M059J (cell line): ENCODE measurements at regions not wholly inside any gene's neighbourhood (a gene's known extent, or its start where the extent isn't known, plus 50 kb on each side); places are given as distances from the start of the nearest gene placed in this dataset.

Experiments
- DNase-seq: peaks from one replicate; pipeline ENCODE4 v3.0.0-alpha.2; 2012; ENCODE audit warnings: low read depth

DNA sequence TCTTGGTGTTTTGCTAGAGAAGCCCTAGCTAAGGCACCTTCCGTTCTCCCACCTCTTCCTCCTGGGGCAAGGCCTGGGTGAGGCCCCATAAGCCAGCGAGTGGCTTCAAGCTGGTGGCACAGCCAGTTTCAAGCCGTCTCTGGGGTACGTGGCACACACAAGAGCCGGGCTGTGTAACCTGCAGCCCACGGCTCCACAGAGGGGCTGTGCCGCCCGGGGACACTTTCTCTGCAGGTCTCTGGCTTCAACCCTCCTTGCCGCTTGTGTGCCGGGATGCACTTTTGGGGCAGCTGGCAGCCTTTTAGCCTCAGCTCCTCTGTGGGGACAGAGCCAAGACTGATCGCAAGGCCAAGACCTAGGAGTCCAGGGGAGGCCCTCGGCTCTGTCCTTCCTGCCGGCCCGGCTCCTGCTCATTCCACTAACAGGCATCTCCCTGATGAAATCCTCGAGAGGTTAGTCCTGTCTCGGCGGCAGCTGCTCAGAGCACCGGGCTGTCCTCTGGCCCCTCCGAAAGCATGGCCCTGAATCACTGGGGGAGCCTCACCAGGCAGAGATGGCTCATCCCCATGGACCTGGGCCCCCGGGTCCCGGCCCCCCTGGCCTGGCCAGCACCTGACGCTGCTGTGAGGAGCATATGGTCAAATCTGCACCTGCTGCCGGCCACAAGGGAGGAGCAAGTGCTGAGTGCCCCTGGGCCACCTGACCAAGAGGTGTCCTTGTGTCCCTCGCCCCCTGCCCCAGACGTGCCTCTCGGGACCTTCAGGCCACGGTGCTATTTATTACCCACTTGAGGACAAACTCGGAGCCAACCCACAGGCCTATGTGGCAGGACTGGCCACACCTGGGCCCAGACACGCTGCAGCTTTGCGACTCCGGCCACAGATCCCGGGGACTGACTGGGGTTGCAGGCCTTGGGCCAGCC, 98.5 kb downstream of the METRNL start:
- DNase-seq, result no peak

DNA sequence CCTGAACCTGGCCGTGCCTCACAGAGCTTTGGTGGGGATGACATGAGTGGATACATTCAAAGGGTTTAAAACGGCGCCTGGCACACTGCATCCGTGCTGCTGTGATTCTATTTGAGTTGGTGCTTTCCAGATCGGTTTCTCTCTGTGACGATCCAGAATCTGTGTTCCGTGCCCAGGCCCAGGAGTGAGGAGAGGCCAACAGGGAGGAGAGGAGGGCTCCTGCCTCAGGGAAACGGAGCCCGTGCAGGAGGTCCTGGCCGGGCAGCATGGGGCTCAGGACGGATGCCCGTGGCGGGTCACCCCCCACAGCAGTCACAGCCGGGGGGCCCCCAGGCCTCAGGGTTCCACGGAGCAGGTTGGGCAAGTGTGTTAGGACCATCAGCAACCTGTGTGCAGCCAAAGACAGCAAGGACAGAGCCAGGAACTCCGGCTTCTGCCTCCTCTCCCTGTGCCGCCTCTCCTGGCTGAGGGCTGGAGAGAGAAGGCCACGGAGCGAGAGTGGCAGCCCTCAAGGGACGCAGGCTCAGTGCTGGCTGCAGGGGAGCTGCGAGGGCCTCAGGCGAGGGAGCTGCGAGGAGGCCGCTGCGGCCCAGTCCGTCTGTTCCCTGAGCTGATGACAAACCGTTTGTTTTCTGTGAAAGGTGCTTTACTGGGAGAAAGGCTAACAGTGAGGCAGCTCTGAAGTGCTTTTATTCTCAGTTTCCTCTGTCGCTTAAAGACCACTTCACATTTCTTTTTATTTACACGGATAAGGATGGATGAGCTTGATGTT, 99.3 kb downstream of the METRNL start:
- DNase-seq, result no peak

DNA sequence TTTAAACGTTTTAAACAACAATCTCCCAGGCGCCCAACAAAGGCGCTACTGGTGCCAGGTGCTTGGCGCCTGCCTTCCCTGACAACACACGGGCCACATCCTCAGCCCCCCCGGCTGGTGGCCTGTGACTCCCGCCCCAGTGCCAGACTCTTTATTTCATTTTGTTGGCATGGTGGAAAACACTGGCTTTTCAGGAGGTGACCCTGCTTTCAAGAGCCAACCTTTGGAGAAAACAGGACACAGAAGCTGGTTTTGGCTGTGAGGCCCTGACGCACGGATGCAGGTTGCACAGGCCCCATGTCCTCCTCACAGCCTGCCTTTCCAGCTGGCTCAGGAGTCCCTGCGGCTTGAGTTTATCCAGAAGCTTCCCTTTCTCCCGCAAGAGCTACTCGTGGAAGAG, 100.0 kb downstream of the METRNL start:
- DNase-seq, result no peak

- DNase-seq, result no peak
Measured at GRCh38 chr17:83179811-83180210, 100.4 kb downstream of the METRNL start.

DNA sequence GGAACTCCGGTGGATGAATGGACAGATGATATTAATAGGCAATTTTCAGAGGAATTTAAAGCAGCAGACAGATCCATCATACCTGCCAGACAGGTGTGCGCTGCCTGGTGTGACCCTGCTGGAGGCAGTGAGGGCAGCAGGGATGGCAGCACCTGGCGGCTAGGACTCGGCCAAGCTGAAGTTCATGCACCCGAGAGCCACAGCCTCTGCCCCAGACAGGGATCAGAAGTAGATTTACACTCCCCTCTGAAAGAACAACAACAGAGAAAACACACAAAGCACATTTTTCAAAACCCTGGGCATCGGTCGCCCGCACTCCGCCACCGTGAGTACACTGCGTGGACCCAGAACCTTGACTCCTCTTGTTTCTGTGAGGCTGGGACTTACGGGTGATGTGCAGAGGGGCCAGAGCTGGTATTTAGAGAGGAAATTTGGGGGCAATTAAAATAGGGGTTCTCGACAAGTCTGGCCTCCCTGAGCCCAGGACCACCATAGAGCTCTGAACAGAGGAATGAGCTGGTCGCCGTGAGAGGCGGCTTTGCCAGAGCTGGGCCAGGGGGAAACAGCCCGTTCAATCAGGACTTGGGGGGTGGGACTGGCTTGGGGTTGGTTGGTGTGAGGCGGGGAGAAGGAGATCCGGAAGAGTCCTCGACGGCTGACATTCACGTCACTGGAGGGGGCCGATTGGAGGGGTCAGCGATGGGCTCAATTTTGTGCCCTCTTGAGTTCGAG, 101.0 kb downstream of the METRNL start:
- DNase-seq, result no peak

DNA sequence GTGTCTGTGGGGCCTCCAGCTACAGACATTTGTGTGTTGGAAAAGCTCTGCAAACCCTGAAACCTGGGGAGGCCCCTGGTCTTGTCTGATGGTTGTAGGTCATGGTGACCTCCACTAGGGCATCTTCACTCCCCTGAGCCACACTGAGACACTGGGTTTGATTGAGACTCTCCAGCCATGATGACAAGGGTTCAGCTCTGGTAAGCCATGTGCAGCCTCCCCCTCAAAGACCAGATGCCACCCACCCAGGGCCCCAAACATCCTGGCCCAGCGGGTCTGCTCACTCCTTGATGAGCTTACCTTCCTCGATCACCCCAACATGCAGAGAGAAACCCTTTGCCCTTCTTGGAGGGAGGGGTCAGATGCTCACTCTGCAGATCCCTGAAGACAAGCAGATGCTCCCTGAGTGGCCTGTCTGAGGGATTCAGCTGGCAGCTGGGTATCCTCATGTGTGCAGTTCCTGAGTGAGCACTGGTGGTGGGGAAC, 101.6 kb downstream of the METRNL start:
- DNase-seq, result no peak

GRCh38 chr17:83181991-83182619, 102.7 kb downstream of the METRNL start:
- no peak for DNase-seq

GRCh38 chr17:83182620-83183101, 103.3 kb downstream of the METRNL start:
- DNase-seq, result no peak

- DNase-seq, result no peak
Measured at GRCh38 chr17:83183145-83183948, 103.9 kb downstream of the METRNL start.

DNA sequence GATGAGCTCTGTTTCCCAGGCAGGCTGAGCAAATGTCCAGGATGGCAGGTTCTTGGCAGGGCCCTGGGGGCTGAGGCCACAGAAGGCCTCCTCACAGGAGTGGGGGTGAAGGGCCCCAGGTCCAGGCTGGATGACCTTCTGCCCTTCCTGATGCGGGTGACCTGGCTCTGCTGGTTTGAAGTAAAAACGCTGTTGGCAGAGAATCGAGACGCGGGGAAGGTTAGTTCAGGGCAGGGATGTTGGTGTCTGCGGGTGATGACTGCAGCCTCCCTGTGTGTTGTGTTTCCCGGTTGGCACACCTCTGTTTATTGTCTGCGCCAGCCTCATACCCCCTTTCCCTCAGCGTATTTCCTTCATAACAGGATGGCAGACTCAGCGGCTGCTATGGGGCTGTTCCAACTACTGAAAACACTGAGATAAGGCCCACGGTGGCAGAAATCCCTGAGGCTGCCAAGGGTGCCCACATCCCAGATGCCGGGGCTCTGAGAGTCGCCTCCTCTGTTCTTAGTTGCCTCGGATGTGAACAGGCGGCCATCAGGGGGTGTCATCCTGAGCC, 104.6 kb downstream of the METRNL start:
- DNase-seq, result no peak

DNA sequence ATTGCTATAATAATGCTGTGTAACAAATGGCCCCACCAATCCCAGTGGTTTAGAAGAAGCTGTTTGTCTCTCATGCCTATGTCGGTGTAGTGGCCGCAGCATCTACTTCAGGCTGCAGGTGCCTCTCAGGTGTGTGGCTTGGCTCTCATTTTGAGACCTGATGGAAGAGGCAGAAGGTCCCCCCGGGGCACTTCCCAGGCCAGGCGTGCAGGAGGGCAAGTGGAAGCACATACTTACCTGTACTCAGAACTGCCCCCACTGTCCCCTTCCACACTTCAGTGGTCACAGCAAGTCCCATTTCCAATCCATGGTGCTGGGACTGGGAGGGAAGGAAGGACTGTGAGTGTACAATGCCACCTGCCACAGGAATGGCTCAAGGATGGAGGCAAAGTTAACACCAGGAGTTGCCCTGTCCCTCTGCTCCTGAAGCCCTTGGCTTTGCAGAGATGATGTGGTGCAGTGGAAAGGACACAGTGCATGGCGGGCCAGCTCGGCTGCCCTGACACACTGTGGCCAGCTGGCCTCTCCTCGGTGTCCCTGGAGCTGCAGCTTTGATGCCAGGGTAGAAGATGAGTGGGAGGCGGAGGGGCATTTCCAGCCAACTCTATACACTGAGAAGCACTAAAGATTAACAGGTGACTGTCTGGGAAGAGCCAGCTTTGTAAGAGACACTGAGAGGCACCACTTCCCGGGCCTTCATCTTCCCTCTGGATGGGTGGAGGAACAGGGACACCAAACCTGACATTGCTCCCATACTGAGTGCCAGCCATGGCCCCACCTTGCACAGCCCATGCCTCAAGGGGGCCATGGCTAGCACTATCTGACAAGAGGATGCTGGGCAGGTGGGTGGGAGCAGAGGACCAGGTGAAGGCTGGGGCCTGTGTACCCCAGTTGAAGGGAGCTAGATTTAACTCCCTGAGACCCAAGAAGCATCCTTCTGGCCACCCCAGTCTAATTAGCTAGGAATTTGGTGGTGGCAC, 105.9 kb downstream of the METRNL start:
- no peak for DNase-seq

DNA sequence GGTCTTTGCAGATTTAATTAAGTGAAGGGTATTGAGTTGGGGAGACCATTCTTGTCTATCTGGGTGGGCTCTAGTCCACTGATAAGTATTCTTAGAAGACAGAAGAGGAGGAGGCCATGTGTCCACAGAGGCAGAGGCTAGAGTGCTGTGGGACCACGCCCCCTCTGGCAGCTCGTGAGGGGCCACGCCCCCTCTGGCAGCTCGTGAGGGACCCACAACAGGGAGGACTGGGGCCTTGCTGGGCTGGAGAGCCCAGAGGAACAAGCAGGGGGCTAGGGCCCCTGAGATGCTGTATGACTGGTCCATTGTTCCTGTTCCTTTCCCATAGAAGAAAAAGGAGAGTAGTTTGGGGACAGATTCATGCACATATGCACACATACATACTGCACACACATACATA, 106.8 kb downstream of the METRNL start:
- DNase-seq, result no peak

GRCh38 chr17:83186751-83187421, 107.5 kb downstream of the METRNL start:
- no peak for DNase-seq

DNA sequence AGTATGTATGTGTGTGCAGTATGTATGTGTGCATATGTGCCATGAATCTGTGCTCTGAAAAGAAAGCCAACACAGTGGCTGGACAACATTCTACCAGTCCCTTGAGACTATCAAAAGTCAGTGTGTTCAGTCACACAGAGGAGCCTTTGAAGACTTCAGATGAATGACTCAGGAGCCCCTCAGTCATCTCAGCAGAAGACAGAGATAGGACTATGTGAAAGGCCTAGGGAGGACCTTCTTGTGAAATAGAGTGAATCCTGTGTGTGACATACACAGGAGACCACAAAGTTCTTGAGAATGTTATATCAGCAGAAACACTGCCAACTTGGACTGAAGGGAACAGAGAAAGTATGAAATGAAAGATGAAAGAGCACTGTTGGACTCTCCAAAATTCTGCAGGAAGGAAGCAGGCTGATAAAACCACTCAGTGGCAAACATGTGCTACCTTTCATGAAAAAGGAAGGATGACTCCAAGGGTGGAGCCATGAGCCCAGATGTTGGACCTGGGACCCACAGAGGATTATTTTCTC, 108.4 kb downstream of the METRNL start:
- DNase-seq, result no peak

- no peak for DNase-seq
Measured at GRCh38 chr17:83189044-83190003, 109.9 kb downstream of the METRNL start.

DNA sequence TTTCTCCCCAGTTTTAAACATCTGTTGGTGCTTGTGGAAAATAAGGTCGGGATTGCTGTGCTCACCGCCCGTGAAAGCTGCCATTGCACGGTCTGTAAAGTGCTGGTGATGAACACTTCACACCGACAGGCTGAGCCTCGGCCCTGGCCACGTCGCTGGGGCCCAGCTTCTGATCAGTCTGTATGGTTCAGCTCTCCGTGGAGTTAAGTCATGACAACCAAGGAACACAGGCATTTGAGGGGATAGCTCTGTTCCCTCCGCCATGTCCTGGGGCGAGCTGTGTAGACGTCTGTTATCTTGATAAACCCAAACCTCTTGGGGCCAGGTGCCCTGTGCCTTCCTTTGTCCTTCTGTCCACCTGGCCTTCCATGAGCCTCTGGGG, 110.6 kb downstream of the METRNL start:
- no peak for DNase-seq
